ENCODE measurements at regions not wholly inside any gene's neighbourhood (a gene's known extent, or its start where the extent isn't known, plus 50 kb on each side); places are given as distances from the start of the nearest gene placed in this dataset.

GRCh38 chr6:66226109-66226508, 519.1 kb upstream of the EYS start:
- H3K4me3 ChIP-seq (ENCODE audit: low read depth, low read length) = no peak overlapping the region
- TF ChIP-seq CTCF (IDR thresholded peaks at IDR 0.05; ENCODE audit: insufficient read depth, low read length, severe bottlenecking) = no peak
- FAIRE-seq (no peak), DNase-seq (ENCODE audit: low read depth) (no peak)
- no peaks in the 10 kb centered on the region for H3K27me3 ChIP-seq (ENCODE audit: control insufficient read depth, insufficient read depth, low read length)
- H3K36me3 ChIP-seq (ENCODE audit: control insufficient read depth, insufficient read depth, low read length) = no peaks in the 10 kb centered on the region

- no peak for DNase-seq (ENCODE audit: low read depth)
- Histone ChIP-seq H3K4me3 (ENCODE audit: low read depth, low read length) (no peak overlapping the region), H3K36me3 (ENCODE audit: control insufficient read depth, insufficient read depth, low read length) (no peaks in the 10 kb centered on the region), H3K27me3 (ENCODE audit: control insufficient read depth, insufficient read depth, low read length) (no peaks in the 10 kb centered on the region)
- TF ChIP-seq CTCF (IDR thresholded peaks at IDR 0.05; ENCODE audit: insufficient read depth, low read length, severe bottlenecking) = no peak
- FAIRE-seq = no peak
Measured at GRCh38 chr6:66210964-66211363, 503.9 kb upstream of the EYS start.

GRCh38 chr6:66200390-66200789, 493.4 kb upstream of the EYS start:
- H3K4me3 ChIP-seq (ENCODE audit: low read depth, low read length) = no peak overlapping the region
- no peaks in the 10 kb centered on the region for H3K36me3 ChIP-seq (ENCODE audit: control insufficient read depth, insufficient read depth, low read length)
- H3K27me3 ChIP-seq (ENCODE audit: control insufficient read depth, insufficient read depth, low read length) = no peaks in the 10 kb centered on the region
- DNase-seq (ENCODE audit: low read depth) (no peak), FAIRE-seq (no peak)
- no peak for TF ChIP-seq CTCF (IDR thresholded peaks at IDR 0.05; ENCODE audit: insufficient read depth, low read length, severe bottlenecking)

- no peak for TF ChIP-seq CTCF (IDR thresholded peaks at IDR 0.05; ENCODE audit: insufficient read depth, low read length, severe bottlenecking)
- DNase-seq (ENCODE audit: low read depth) (no peak), FAIRE-seq (no peak)
- Histone ChIP-seq H3K4me3 (ENCODE audit: low read depth, low read length) (no peak overlapping the region), H3K27me3 (ENCODE audit: control insufficient read depth, insufficient read depth, low read length) (no peaks in the 10 kb centered on the region), H3K36me3 (ENCODE audit: control insufficient read depth, insufficient read depth, low read length) (no peaks in the 10 kb centered on the region)
Measured at GRCh38 chr6:66199171-66199570, 492.1 kb upstream of the EYS start.

- Histone ChIP-seq H3K4me3 (ENCODE audit: low read depth, low read length) (no peak overlapping the region), H3K36me3 (ENCODE audit: control insufficient read depth, insufficient read depth, low read length) (no peaks in the 10 kb centered on the region), H3K27me3 (ENCODE audit: control insufficient read depth, insufficient read depth, low read length) (no peaks in the 10 kb centered on the region)
- FAIRE-seq = no peak
- no peak for DNase-seq (ENCODE audit: low read depth)
- TF ChIP-seq CTCF (IDR thresholded peaks at IDR 0.05; ENCODE audit: insufficient read depth, low read length, severe bottlenecking) = no peak
Measured at GRCh38 chr6:66198062-66198624, 491.1 kb upstream of the EYS start.

- FAIRE-seq (no peak), DNase-seq (ENCODE audit: low read depth) (no peak)
- no peak overlapping the region for H3K4me3 ChIP-seq (ENCODE audit: low read depth, low read length)
- no peaks in the 10 kb centered on the region for H3K36me3 ChIP-seq (ENCODE audit: control insufficient read depth, insufficient read depth, low read length)
- no peaks in the 10 kb centered on the region for H3K27me3 ChIP-seq (ENCODE audit: control insufficient read depth, insufficient read depth, low read length)
- no peak for TF ChIP-seq CTCF (IDR thresholded peaks at IDR 0.05; ENCODE audit: insufficient read depth, low read length, severe bottlenecking)
Measured at GRCh38 chr6:66190858-66191257, 483.8 kb upstream of the EYS start.

Measured in bronchial epithelial cell (primary cell).